ENCODE measurements at regions not wholly inside any gene's neighbourhood (a gene's known extent, or its start where the extent isn't known, plus 50 kb on each side); places are given as distances from the start of the nearest gene placed in this dataset.
A peak's percentile ranks its signal among the peaks of the same experiment; 100 is the strongest.

GRCh38 chr1:91092503-91092902 is 70.7 kb upstream of the ZNF644 start:
- intact Hi-C loops (cut with DNase I), result no loop called here
- no peak for TF ChIP-seq POLR2A (IDR thresholded peaks at IDR 0.05)
- TF ChIP-seq CTCF (IDR thresholded peaks at IDR 0.05), result no peak
- H3K27ac ChIP-seq, result peak overlapping the region in 2 of 12 donors; percentile 45 to 49
- no peak overlapping the region for H3K4me3 ChIP-seq
- H3K9me3 ChIP-seq, result peaks cover 0 to 10% (median 3%) of the 10 kb centered on the region in 12 donors
- peaks cover 0 to 2% (median 0%) of the 10 kb centered on the region in 9 donors for H3K27me3 ChIP-seq
- WGBS, 4 donors, result 22 to 34% (median 28%) methylated on average over 4 of the region's 4 CpGs
- ATAC-seq (no peak), DNase-seq (no peak)
- H3K4me1 ChIP-seq, result peaks cover 0 to 5% (median 0%) of the 10 kb centered on the region in 12 donors
- no peaks in the 10 kb centered on the region for H3K36me3 ChIP-seq

- WGBS, 4 donors, result 51 to 63% (median 57%) methylated on average over 7 of the region's 7 CpGs
Observed at GRCh38 chr1:91091812-91092211, 70.0 kb upstream of the ZNF644 start.

GRCh38 chr1:91080650-91081049 is 58.8 kb upstream of the ZNF644 start:
- 70 to 79% (median 75%) methylated on average over 3 of the region's 3 CpGs for WGBS, 4 donors
- Histone ChIP-seq H3K27ac (no peak overlapping the region), H3K27me3 (no peaks in the 10 kb centered on the region), H3K4me1 (no peaks in the 10 kb centered on the region), H3K36me3 (no peaks in the 10 kb centered on the region), H3K9me3 (no peaks in the 10 kb centered on the region), H3K4me3 (no peak overlapping the region)
- no peak for ATAC-seq
- TF ChIP-seq CTCF (IDR thresholded peaks at IDR 0.05) (no peak), POLR2A (IDR thresholded peaks at IDR 0.05) (no peak)
- intact Hi-C loops (cut with DNase I), result no loop called here
- DNase-seq, result no peak

More at GRCh38 chr1:91091812-91092211, 70.0 kb upstream of the ZNF644 start:
- no peak for TF ChIP-seq CTCF (IDR thresholded peaks at IDR 0.05)
- no peak for TF ChIP-seq POLR2A (IDR thresholded peaks at IDR 0.05)
- no peaks in the 10 kb centered on the region for H3K27me3 ChIP-seq
- DNase-seq (peak in 1 of 5 donors; percentile 11), ATAC-seq (peak in 1 of 4 donors; percentile 47)
- H3K27ac ChIP-seq, result peak overlapping the region in 3 of 12 donors; percentile 26 to 49 (median 45)
- no peak overlapping the region for H3K4me3 ChIP-seq
- peaks cover 0 to 5% (median 0%) of the 10 kb centered on the region in 12 donors for H3K4me1 ChIP-seq
- H3K9me3 ChIP-seq, result peaks cover 0 to 10% (median 3%) of the 10 kb centered on the region in 12 donors
- intact Hi-C loops (cut with DNase I), result no loop called here
- H3K36me3 ChIP-seq, result no peaks in the 10 kb centered on the region

GRCh38 chr1:91078859-91079258 is 57.0 kb upstream of the ZNF644 start:
- TF ChIP-seq POLR2A (IDR thresholded peaks at IDR 0.05), result no peak
- no peak for TF ChIP-seq CTCF (IDR thresholded peaks at IDR 0.05)
- Histone ChIP-seq H3K36me3 (no peaks in the 10 kb centered on the region), H3K4me3 (no peak overlapping the region), H3K9me3 (no peaks in the 10 kb centered on the region), H3K4me1 (no peaks in the 10 kb centered on the region), H3K27ac (no peak overlapping the region), H3K27me3 (no peaks in the 10 kb centered on the region)
- no peak for DNase-seq
- intact Hi-C loops (cut with DNase I), result no loop called here
- no peak for ATAC-seq
- 92 to 97% (median 95%) methylated on average over 13 of the region's 13 CpGs for WGBS, 4 donors
